Adrenal gland (tissue), 5 donors: ENCODE measurements at regions not wholly inside any gene's neighbourhood (a gene's known extent, or its start where the extent isn't known, plus 50 kb on each side); places are given as distances from the start of the nearest gene placed in this dataset.

ENCODE experiments used
- POLR2A ChIP-seq, 2 donors: fragments of 450-650 bp; IDR thresholded peaks; one replicate each; pipeline ENCODE4 v1.6.1; 2017; ENCODE audit warnings: antibody characterized with exemption in 2 of 2, mild to moderate bottlenecking in 2 of 2, moderate library complexity in 1 of 2
- TF ChIP-seq, protein P1 (sequence below), 6 experiments: fragments of 450-650 bp in 4 of 6; fragments of 200-600 bp in 2 of 6; sonication (generic) in 1 of 6; IDR thresholded peaks; 1 replicate in 5 of 6; 2 replicates in 1 of 6; pipeline versions ENCODE4 v1.5.1 to v1.8.0; 2016 to 2021; ENCODE audit warnings: antibody characterized with exemption in 6 of 6, mild to moderate bottlenecking in 2 of 6, moderate library complexity in 1 of 6
- donor health status: DM: no; HTN: no; CAD: no.

DNA sequence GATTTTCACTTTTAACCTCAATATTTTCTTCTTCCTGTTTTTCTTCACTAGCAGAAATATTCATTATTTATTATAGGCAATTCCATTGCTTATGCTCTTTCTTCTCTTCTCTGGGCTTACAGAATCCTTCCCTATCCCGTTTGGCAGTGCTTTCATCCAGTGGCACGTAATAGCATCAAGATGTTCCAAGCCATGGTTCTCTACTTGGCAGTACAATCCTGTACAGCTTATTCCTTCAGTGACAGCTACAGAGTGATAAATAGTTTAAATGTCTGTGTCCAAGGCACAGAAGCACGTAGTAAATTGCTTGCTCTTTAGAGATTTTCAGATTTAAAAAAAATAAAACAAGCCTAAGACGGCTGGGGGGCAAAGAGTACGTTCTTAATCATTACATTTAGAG lies 1964.3 kb downstream of the SUCLG1 start:
- TF ChIP-seq, protein P1, sequence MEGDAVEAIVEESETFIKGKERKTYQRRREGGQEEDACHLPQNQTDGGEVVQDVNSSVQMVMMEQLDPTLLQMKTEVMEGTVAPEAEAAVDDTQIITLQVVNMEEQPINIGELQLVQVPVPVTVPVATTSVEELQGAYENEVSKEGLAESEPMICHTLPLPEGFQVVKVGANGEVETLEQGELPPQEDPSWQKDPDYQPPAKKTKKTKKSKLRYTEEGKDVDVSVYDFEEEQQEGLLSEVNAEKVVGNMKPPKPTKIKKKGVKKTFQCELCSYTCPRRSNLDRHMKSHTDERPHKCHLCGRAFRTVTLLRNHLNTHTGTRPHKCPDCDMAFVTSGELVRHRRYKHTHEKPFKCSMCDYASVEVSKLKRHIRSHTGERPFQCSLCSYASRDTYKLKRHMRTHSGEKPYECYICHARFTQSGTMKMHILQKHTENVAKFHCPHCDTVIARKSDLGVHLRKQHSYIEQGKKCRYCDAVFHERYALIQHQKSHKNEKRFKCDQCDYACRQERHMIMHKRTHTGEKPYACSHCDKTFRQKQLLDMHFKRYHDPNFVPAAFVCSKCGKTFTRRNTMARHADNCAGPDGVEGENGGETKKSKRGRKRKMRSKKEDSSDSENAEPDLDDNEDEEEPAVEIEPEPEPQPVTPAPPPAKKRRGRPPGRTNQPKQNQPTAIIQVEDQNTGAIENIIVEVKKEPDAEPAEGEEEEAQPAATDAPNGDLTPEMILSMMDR (IDR thresholded peaks at IDR 0.05): no peak
- no peak for TF ChIP-seq POLR2A (IDR thresholded peaks at IDR 0.05)
